Stimulated activated CD4-positive, alpha-beta T cell treated with anti-CD3 and anti-CD28 coated beads, Interleukin-4, amount 100 ng/mL, for 4 hours (primary cell): ENCODE measurements at regions not wholly inside any gene's neighbourhood (a gene's known extent, or its start where the extent isn't known, plus 50 kb on each side); places are given as distances from the start of the nearest gene placed in this dataset.
A peak's percentile ranks its signal among the peaks of the same experiment; 100 is the strongest.
"Not testable (repeated sequence)": the region's sequence is repeated elsewhere in the genome, so short reads cannot be mapped to it uniquely, and the experiment has no call there.

Experiments
- DNase-seq, 2 experiments: peaks; one replicate each; pipeline ENCODE4 v3.0.0-alpha.2; 2020

GRCh38 chr2:8138923-8139667 is 542.8 kb upstream of the ID2 start:
- DNase-seq = no peak

- no peak for DNase-seq
Observed at GRCh38 chr2:8139668-8140200, 542.1 kb upstream of the ID2 start.

GRCh38 chr2:8141079-8141707 is 540.7 kb upstream of the ID2 start:
- DNase-seq = no peak

DNA sequence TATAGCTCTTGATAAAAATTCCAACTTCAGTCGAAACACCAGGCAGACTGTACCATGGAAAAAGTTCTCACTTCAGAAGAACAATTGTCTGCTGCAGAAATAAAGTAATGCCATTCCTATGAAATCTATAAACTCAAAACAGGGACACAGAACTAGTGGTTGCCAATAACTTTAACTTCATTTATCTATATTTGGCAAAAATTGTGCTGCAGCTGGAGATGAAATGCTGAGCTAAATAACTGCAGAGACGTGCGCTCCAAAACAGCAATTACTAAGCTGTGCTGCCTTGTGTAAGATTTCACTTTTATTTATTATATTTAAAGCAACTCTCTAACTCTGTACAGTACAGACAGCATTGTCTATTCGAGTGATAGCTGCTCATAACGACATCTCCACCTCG is 540.1 kb upstream of the ID2 start:
- DNase-seq = no peak

DNA sequence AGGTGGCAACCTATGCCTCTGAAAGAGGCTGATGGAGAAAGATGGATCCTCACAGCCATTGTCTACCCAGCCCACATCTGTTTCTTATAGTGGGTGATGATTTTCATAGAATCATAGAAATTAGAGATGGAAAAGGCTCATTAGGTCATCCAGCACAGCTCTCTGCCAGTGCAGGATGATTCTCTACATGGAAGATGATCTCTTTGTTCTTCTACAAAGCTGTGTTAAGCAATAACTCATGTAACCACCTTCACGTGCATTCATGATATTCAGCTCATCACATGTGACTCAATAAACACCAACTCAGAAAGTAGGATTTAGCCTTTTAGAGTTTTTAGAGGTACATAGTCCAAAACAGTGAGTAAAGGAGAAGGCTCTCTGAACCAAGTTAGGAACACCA is 539.4 kb upstream of the ID2 start:
- DNase-seq = no peak

DNA sequence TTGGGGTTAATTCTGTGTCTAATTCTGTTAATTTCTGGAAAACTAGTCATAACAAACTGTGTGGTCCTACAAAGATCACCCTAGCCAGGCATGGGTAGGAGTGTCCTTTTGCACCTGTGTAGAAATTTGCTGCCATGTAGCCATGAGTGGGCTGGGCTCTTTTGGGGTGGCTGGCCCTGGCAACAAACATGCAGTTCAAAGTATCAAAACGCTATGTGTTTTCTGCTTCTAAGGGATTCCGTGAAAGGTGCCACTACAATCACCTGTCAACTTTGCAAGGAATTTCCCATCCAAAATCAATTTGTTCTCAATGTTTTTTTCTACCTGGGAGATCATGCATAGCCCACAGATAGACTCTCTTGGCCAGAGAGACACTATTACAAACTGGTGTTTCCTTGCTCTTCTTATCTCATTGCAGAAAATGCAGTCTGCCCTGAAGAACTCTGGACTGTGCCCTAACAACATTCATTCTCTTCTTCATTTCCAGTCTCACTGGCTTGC is 537.7 kb upstream of the ID2 start:
- DNase-seq = no peak

DNA sequence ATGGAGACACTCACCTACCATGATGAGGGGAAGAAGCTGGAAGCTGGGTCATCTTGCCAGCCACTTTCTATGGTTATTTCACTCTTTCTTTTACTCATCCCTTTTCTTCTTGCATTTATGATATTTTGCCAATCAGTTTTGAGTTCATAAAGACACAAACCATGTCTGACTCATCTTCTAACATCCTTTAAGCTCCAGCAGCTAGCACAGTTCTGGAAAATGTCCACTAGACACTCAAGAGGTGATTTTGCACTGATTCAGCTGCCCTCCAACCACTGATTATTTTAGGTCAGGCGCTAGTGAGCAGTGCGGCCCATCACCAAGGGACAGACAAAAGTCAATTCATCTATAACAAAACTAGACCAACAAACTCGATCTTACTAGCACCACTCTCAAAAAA is 537.1 kb upstream of the ID2 start:
- DNase-seq = no peak

GRCh38 chr2:8145375-8145774 is 536.5 kb upstream of the ID2 start:
- DNase-seq = not testable (repeated sequence)

DNA sequence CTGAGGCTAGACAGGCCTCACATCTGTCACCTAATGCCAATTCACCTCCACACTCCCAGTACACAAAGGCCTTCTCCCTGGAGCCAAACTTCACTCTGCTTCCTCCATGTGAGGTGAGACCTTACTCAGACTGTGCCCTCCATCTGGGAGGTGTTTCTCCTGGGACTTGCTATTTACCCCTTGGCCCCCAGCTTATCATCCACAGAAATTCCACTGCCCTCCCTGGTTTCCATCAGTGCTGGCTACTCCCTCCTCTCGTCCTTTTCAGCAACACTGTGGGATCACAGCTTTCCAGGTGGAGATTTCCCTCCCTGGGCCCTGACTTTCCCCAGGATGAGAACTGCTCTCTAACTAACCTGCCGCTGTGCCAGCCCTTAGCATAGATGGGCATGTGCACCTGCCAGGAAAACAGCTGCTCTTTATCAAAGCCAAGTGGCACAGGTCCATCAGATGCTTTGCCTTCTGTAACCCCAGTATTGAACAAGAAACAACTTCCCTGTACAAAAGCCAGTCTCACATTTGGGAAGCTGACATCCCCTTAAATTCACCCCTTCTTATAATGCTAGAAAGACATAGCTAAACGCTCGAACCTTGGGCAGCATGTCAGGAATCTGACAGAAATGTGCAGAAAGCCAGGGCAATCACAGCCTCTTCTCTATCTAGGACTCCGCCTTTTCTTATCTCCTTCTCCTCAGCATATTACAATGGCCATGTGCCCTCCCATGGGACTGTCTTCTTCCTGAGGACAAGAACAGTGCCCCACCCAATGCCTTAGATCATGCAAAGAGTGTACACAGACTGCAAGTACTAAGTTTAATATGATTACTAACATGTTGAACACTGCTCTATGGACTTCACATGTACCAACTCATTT is 535.5 kb upstream of the ID2 start:
- DNase-seq = no peak

GRCh38 chr2:8148260-8149006 is 533.4 kb upstream of the ID2 start:
- no peak for DNase-seq

- no peak for DNase-seq
Observed at GRCh38 chr2:8149007-8149405, 532.9 kb upstream of the ID2 start.

DNA sequence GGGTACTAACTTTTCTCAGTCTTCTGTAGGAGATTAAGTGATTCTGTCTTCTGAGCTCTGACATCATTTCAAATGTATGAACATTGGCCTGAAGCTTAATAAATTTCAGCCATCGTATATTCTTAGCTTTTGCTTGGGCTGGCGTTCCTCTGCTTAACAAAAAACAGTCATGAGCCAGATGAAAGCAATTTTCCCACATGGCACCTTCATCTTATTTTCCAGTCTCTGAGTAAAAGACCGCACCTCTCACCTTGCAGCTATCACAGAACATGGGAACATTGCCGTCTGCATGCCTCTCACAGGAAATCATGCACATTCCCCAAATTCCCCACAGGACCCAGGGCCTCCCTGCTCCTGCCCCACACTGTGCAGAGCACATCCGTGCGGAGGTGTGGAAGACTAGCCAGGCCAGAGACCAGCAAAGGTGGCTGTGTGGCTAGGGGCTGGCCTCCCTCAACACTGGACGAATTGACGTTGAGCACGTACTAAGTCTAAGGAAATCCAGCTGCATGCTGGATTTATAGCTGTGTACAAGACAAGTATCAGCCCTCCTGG is 531.8 kb upstream of the ID2 start:
- DNase-seq = no peak

- no peak for DNase-seq
Observed at GRCh38 chr2:8151888-8152287, 530.0 kb upstream of the ID2 start.

- DNase-seq = no peak
Observed at GRCh38 chr2:8152392-8153257, 529.2 kb upstream of the ID2 start.

DNA sequence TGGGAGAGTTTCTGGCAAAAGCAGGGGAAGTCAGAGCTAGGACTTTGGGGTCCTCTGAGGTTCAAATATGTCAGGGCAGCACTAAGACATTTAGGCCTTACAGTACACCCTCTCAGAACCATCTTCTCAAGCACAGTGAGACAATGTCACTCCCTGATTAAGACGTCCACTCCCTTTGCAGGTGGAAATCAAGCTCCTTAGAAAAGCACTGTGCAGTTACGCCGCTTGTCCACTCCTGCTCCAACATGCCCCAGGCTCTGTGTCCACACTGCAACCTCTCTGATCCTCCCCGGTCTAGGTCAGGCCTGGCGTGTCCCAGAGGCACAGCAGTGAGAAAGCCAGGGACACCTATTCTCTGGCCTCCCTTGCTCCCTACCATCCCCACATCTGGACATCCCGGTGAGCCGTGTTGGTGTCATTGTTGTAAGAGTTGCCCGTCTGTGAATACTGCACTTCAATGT is 528.6 kb upstream of the ID2 start:
- DNase-seq = no peak

DNA sequence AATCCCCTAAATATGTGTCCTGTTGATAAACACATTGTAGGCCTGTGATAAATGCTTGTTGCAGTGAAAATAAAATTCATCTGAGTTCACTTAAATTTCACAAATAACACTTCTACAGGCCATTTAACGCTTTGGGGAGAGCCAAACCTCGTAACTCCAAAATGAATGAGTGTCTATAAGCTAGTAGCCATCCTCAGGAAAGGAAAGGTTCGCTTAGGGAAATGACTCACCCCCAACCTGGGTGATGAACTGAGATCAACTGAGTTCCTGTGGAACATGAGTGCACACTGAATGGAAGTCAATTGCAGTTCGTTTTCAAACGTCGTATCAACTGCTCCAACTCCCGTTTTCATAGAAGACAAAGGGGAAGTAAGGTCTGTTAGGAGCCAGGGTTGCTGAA is 527.6 kb upstream of the ID2 start:
- DNase-seq = no peak

- peak; percentile 12 to 21 for DNase-seq
Observed at GRCh38 chr2:8154936-8155335, 526.9 kb upstream of the ID2 start.

DNA sequence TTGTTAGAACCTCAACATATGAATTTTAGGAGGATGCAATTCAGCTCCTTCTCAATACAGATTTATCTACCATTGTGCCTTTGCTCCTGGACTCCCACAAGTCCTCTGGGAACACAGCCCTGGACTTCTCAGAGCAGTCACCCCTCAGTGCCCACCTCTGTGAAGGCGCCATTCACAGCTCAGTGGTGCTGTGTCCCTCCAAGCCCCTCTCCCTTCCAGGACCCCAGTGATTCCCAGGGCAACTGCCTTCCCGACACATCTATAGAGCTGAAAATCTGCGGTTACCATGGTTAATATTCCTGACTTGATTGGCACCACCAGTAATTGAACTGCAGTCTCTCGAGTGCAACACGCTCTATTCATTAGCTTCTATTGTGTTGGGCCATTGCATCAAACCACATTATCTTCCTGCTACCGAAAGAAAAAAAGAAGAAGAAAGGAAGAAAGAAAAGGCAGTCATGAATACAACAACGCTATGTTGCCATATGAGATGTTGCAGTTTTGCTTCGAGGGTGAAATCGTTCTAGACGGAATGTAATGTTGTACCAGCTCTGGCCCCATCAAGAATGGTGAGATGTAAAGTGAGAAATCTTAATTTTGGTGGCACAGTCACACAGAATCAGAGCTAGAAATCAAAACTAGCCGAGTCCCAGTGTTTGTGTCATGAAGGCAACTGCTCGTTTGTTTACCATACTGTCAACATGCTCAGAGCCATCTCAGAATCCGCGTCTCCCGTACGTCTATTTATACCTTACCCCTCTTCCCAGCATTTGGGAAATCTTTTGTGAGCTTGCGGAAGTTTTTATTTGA is 524.0 kb upstream of the ID2 start:
- DNase-seq = no peak

DNA sequence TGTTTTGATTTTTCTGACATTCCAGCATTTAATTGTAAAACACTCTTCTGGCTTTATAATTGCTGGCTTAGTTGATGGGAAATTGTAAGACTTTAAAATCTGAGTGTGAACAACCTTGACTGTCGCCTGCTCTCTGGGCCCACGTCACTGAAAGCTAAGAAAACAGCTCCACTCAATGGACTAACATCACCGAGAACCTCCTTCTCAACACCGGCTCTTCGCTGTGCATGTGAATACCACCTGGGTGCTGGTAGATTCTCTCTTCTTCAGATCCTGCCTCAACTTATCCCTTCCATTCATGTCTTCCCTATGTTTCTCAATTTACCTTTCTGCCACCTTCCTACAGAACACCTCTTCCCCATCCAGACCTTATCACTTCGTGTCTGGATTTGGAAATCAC is 523.1 kb upstream of the ID2 start:
- DNase-seq = no peak
